ENCODE measurements at regions not wholly inside any gene's neighbourhood (a gene's known extent, or its start where the extent isn't known, plus 50 kb on each side); places are given as distances from the start of the nearest gene placed in this dataset.

DNA sequence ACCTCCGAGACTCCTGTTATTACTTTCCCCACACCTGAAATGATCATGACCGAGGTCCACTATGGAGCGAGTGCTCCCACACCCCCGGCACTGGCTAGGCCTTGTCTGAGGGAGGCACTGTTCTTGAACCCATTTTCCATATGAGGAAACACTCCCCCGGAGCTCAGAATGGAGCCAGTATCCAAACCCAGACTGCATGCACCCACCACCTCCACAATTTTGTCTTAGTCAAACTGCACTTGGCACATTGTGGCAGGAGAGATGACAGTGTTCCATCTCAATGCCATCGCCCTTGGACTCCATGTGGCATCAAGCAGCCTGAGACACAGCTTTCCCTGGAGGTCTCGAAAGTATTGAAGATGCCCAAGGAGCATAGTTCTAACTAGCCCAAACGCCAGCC, 154.1 kb downstream of the NUP210 start:
- no peak for DNase-seq (ENCODE audit: low read depth)

DNA sequence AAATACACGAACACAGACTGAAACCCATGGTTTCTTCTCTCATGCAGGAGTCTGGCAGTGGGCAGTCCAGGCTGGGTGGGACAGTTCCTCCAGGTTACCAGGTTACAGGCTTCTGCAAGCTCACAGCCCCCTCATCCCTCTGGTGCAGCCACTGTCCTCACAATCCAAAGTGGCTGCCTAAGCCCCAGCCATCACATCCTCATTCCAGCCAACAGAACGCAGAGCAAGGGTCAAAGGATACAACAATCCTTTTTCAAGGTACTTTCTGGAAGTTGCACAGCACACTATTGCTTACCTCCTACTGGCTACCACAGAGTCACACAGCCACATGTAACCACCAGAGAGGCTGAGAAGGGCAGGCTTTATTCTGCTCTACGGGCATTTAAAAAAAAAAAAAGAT, 154.6 kb downstream of the NUP210 start:
- no peak for DNase-seq (ENCODE audit: low read depth)

DNA sequence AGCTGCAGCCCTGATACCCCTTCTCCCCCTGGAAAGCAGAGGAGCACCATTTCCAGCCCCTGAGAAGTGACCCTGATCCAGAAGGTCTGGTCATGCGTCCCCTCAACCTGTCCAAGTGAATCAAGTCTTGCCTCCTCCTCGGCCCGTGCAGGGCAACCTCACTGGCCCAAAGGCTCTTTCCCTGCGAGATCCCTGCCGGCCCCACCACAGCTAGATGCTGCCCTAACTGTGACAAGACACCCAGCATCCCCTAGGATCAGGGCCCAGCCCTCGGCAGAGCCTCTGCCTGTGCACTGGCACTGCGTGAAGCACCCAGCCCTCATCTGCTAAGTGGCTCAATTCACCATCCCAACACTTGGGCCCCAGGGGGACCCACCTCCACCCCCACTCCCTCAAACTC, 155.1 kb downstream of the NUP210 start:
- DNase-seq (ENCODE audit: low read depth), result no peak

DNA sequence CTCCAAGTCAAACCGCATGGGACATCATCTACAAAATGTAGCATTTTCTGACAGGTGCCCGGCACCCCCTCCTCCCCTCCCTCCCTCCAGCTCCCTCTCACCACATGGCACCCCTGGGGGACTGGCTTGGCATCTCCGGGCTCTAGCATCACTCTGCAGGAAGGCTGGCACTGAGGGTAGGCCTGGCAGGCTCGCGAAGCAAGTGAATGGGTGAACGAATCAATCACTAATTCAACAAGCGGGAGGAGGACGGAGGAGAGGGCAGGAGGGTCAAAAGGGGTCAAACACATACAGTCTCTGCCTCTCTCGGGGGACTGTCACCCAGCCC, 155.7 kb downstream of the NUP210 start:
- DNase-seq (ENCODE audit: low read depth), result no peak

DNA sequence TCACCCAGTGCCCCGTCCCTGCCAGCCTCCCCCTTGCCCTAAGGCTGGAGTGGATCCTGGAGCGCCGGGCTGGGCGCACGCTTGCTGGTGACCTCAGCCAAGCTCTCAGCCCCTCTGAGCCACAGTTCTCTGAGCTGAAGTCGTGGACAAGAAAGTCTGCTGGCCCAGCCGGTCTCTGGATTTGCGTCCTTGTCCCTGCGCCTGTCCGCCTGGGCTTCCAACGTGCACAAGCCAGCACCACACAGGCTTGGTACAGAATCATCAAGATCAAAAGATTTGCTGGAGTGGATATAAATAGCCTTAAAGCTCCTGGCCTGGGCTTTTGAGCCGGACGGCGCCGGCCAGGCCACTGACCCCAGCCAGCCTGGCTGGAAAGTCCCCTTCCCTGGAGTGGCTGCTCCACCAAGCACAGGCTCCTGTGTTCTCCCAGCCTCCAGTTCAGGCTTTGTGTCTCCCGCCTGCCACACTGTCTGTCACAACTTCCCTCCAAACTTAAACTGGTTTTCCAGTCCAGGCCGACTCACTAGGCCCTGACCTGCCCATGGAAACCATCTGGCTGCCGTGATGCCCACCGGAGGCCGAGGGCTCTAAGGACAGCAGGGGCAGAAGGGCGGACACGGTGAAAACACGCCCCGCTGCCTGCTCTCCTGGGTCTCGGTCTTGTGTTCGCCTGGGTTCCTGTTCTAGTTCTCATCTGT, 156.2 kb downstream of the NUP210 start:
- DNase-seq (ENCODE audit: low read depth), result no peak

DNA sequence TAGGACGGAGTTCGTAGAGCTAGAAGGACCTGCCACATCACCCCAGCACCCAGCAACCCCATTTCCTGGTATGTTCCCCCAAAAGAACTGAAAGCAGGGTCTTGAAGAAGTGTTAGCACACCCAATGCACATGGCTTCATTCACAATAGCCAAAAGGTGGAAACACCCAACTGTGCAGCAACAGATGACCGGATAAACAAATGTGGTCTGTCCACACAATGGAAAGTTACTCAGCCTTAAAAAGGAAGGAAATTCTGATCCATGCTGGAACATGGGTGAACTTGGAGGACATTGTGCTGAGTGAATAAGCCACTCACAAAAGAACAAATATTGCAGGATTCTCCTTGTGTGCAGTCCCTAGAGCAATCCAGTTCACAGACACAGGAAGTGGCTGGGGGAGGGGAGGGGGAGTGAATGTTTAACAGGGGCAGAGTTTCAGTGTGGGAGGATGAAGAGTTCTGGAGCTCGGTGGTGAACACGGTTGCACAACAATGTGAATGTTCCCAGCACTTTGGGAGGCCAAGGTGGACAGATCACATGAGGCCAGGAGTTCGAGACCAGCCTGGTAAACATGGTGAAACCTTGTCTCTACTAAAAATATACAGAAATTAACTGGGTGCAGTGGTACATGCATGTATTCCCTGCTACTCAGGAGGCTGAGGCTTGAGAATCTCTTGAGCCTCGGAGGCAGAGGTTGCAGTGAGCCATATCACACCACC, 157.5 kb downstream of the NUP210 start:
- DNase-seq (ENCODE audit: low read depth), result peak; percentile 4

DNA sequence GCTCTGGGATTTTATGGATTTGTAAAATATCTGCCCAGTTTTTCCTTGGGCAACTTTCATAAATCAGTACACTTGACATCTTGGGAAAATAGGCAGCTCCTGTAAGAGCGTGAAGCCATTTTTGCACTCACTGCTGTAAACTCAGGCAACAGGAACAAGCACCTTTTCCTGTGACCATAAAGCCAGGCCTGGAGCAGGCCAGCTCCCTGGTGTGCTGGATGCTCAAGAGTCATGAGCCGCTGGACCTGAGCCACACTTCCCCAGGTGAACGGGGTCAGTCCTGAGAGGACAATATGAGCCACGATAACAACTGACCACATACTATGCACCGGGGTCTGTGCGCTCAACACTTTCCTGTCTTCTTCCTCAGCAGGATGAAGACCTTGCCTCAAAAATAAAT, 158.2 kb downstream of the NUP210 start:
- DNase-seq (ENCODE audit: low read depth), result no peak

DNA sequence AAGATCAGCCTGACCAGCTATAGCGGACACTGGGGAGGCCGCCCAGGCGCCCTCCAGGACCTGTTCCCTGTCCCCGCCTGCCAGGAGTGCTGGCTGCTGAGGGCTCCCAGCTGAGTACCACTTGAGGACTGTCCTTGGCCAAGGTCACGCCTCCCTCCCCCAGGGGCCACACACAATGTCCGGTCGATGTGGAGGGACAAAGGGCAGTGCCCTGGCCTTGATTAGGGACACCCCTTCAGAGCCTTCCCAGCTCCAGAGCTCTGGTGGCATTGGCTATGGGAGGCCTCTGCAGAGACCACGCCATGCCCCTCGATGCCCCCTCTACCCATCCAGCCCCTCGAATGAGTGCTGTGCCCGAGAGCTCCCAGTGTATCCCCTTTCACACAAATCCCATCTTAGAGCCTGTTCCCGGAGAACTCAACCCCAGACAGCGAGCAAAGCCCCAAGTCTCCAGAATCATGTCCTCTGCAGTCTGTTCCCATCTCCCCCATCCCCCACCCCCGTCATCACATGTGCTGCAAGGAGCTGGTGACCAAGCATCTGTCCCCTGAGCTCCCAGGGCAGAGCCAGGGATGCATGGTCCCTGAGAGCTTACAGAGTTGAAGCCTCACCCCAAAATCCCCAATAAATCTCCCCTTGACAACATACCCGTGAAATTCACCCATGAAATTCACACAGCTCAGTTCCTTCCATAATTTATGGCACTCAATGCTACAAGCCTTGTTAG, 158.9 kb downstream of the NUP210 start:
- no peak for DNase-seq (ENCODE audit: low read depth)

DNA sequence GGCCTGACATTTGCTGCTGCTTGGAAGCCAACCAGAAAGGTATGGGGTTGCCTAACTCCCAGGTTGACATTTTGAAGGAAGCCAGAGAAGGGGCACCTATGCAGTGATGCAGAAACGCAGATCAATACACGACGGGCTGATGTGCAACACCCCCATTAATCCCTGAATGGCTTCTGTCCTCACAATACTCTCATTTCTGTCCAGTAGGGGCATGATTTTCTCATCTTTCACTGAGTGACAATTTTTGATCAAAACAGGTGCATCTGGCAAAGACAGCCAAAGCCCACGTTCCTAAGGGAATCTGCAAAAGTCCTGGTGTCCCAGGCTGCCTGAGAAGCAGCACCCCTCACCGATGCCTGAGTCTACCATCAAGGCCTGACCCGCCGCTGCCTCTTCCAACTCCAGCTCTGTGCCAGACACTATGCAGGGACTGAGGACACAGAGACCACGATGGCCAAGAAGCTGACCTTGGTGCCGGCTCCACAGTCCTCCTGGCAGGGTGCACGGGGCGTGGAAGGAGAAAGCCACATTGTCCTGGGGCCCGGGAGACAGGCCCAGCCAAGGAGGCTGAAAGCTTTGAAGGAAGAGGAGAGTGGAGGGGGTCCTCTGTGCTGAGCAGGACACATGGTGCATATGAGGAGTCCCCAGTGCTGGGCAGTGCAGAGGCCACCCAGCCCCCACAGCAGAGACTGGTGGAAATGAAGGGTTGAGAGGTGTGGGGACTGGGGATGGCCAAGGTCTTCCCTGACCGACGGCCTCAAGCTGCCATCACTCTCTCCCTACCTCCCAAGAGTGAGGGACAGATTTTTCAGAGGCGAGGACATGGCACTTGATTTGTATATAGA, 159.6 kb downstream of the NUP210 start:
- no peak for DNase-seq (ENCODE audit: low read depth)

DNA sequence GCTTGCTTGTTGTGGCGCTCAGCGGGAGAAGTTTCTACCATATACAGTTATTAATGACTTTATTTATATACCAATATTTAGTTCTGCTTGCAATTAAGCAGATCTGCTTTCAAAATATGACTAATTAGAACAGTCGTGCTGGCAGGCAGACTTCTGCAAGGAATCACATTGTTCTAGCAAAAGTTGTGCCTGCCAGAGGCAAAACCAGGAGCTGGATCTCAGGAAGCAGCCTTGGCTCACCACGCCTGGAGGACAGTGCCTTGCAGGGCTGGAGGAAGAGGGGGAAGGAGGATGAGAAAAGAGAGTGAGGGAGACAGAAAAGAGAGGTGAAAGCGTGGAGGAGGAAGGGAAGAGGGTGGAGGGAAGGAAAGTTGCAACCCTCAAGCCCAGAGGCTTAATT, 160.3 kb downstream of the NUP210 start:
- DNase-seq (ENCODE audit: low read depth), result no peak

DNA sequence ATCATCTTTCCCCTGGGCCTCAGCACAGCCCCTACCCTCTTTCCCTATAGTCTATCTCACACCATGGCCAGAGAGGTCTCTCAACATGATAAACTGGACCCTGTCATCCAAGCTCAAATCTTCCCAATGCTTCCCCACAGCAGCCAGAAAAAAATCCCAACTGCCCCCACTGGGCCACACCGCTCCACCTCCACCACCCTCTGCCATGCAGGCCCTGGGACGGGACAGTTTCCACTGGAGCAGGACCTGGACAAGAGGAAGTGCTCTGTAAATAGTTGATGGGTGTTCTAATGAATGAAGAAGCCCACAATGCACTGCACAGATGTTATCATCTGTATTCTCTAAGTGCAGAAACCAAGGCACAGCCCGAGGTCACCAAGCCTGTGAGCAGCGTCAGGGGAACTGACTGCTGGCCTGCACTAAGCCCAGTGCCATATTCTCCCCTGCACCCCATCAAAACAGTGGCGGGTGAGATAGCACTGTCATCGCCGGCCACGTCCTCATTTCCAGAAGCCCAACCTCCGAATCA, 161.1 kb downstream of the NUP210 start:
- no peak for DNase-seq (ENCODE audit: low read depth)

DNA sequence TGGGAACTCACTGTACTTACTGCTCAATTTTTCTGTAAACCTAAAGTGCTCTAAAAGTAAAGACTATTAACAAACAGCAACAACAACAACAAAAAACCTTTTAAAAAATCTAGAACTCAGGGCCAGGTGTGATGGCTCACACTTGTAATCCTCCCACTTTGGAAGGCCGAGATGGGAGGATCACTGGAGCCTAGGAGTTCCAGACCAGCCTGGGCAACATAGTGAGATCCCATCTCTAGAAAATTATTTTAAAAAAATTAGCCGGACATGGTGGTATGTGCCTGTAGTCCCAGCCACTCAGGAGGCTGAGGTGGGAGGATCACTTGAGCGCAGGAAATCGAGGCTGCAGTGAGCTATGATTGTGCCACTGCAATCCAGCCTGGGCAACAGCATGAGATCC, 161.8 kb downstream of the NUP210 start:
- DNase-seq (ENCODE audit: low read depth), result no peak

DNA sequence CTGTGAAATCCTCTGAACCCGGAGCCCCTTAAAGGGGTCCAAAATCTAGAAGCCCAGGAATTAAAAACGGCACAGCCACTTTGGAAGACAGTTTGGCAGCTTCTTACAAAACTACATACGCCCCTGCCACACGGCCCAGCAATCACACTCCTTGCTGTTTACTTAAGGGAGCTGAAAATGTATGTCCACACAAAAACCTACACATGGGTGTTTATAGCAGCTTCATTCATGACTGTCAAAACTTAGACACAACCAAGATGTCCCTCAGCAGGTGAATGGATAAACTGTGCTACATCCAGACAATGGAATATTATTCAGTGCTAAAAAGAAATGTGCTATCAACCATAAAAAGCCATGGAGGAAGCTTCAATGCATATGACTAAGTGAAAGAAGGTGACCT, 162.5 kb downstream of the NUP210 start:
- DNase-seq (ENCODE audit: low read depth), result no peak

DNA sequence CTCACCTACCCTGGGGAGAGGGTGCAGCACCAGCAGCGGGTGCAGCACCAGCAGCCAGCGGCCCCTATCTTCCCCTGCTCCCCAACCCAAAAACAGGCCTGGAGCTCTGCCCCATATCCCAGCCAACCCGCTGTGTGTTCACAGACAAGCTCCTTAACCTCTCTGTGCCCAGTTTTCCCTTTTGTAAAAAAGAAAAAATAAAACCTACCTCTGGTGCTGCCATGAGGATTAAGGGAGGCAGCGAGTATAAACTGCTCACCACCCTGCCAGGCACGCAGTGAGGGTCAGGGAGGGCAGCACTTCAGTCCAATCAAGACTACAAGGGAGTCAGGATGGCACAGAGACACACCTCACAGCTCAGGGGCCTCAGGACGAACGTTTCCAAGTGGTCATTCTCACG, 163.3 kb downstream of the NUP210 start:
- DNase-seq (ENCODE audit: low read depth), result no peak

DNA sequence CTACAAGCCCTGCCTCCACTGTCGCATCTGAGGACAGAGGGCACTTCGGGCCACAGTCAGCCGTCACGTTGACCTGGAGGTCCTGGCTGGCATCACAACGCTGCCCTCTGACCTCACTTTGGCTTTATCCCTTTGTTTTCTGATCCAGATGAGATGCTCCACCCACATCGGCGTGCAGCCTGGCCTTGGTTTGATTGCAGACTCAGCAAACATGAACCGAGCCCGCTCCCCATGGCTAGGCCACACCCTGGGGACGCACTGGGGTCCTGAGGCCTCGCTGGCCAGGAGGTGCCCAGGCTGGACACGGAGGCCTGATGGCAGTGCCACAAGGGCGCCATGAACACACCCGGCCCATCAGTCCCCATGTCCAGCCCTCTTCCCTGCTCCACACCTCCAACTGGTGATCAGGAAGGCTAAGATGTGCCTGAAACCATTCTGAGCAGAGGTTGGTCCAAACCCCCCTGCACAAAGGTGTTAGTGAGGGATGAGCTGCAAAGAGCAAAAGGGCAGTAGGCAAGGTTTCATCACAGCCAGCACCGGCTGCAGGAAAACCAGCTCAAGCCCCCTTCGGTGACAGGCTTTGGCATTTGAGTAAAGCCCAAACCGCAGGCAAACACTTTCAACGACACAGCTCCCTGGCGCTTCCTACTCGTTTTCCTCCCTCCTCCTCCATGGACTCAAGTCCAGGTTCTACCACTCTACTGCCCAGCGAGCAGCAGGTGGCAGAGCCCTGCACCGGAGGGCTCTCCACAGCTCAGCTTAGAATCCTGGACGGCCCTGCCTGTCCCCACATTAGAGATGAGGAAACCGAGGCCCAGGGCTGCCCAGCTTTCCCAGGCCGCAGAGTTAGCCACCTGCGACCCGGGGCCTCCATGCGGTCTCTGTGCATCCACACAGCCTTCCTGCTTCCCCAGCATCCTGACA, 165.8 kb downstream of the NUP210 start:
- no peak for DNase-seq (ENCODE audit: low read depth)

DNA sequence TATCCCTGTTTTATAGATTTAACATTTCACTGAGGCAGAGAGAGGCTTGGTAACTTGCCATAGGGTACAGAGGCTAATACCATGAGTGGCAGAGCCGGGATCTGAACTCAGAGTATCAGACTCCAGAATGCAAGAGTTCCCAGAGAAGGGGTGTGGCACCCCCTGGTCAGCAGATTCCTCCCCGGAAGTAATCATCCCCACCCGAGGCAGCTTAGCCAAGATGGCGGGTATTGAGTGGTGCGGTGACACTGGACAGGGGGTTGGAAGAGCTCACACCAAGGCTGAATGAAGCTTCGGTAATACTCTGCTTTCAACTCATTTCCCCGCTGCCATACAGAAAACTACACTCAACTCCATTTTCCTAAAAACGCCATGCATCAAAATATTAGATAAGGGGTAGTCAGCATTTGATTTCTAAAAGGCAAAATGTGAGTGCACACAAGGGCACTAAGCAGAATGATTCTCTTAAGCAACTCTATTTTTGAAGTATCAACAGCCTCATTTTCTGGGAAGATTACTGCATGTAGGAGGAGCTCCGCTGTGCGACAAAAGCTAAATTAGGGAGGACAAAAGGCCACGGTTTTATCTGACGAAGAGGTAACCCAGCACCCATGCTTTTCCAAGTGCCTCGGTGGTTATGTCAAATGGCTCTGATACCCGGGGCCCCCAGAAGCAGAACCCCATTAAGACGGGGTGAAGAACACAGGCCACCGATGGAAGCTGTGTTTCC, 166.7 kb downstream of the NUP210 start:
- DNase-seq (ENCODE audit: low read depth), result no peak

DNA sequence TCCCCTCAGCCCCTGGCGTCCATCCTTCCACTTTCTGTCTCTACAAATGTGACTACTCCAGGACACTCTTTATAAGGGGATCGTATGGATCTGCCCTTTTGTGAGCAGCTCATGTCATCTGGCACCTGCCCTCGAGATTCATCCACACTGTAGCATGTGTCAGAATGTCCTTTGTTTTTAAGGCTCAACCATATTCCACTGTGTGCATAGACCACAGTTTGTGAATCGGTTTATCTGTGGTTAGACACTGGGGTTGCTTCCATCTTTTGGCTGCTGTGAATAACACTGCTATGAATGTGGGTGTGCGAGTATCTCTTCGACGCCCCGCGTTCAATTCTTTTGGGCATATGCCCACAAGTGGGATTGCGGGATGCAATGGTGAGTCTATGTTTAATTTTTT, 167.9 kb downstream of the NUP210 start:
- no peak for DNase-seq (ENCODE audit: low read depth)

DNA sequence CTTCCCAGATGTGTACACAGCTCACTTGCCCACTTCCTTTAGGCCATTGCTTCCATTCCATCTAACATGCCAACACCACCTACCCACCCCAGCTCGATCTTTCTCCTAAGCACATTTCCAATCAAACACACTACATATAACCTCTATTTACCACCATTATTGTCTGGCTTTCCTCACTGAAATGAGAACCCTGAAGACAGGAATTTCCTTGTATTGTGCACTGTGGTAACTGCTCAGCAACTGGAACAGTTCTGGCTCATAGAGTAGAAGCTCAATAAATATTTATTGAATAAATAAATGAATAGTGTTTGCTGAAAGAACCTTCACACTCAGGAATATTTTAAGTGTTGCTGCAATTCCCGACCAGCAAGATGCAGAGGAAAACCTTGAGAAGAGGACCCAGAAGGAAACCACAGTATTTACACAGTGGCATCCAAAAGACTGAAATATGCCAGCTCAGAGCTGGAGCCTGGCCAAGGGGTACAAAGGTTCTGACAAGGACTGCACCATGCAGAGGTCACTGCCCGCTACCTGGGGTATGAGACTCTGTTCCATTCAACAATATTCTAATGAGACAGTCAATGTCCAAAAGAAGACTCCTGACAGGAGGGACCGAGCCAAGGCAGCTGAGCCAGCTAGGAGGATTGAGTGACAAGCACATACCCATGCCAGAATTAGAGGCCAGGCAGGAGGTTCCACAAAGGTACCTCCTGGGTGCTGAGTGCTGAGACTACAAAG, 168.8 kb downstream of the NUP210 start:
- DNase-seq (ENCODE audit: low read depth), result no peak

DNA sequence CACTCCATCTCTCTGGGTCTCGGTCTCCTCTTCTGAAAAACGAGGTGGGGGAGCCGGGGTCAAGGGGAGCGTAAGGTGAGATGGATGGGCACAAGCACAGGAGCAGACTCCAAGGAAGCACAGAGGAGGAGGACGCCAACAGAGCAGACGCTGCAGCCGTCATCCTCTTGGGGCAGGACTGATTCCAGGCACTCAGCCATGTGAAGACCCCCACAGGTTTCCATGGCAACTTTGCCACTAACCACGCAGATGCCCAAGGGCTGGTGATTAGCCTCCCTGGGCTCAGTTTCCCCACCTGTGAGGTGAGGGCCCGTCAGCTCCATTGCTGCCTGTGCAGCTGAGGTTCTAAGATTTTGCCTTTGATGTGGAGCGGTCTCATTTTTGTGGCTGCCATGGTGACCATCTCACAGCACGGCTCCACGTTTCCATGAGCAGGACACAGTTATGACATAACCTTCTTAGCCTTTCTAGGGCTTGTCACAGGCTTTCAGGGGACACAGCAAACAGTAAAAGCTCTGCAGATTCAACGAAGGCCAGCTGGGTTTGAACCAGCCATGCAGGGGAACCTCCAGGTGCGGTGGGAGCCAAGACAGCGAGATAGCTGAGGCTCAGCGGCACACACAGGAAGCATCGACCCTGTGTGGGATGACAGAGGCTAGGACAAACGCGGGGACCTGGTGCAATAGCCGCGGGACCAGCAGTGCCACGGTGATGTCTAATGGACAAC, 170.3 kb downstream of the NUP210 start:
- DNase-seq (ENCODE audit: low read depth), result no peak

Data from EH (cell line).